GM18502 (cell line): ENCODE measurements at regions not wholly inside any gene's neighbourhood (a gene's known extent, or its start where the extent isn't known, plus 50 kb on each side); places are given as distances from the start of the nearest gene placed in this dataset.
"Not testable (repeated sequence)": the region's sequence is repeated elsewhere in the genome, so short reads cannot be mapped to it uniquely, and the experiment has no call there.

ENCODE experiments used
- ATAC-seq: cut with Tn5 transposase; IDR thresholded peaks from one replicate; pipeline ENCODE4 v1.9.1; 2021; ENCODE audit warnings: mild to moderate bottlenecking; ENCODE audit not compliant: unreplicated experiment, poor library complexity

- ATAC-seq: peak; percentile 96
These were observed 218.8 kb upstream of the ADAMTSL1 start for GRCh38 chr9:18255158-18255629.

- no peak for ATAC-seq
These were observed 218.2 kb upstream of the ADAMTSL1 start for GRCh38 chr9:18255747-18256146.

- ATAC-seq: no peak
These were observed 217.4 kb upstream of the ADAMTSL1 start for GRCh38 chr9:18256568-18256967.

GRCh38 chr9:18260521-18260920, 213.4 kb upstream of the ADAMTSL1 start:
- no peak for ATAC-seq

- no peak for ATAC-seq
These were observed 212.8 kb upstream of the ADAMTSL1 start for GRCh38 chr9:18261181-18261580.

GRCh38 chr9:18263377-18263776, 210.6 kb upstream of the ADAMTSL1 start:
- no peak for ATAC-seq

GRCh38 chr9:18268381-18268780, 205.6 kb upstream of the ADAMTSL1 start:
- ATAC-seq: no peak

GRCh38 chr9:18269561-18269960, 204.4 kb upstream of the ADAMTSL1 start:
- ATAC-seq: no peak

- no peak for ATAC-seq
These were observed 199.3 kb upstream of the ADAMTSL1 start for GRCh38 chr9:18274693-18275092.

GRCh38 chr9:18275313-18275990, 198.5 kb upstream of the ADAMTSL1 start:
- no peak for ATAC-seq

DNA sequence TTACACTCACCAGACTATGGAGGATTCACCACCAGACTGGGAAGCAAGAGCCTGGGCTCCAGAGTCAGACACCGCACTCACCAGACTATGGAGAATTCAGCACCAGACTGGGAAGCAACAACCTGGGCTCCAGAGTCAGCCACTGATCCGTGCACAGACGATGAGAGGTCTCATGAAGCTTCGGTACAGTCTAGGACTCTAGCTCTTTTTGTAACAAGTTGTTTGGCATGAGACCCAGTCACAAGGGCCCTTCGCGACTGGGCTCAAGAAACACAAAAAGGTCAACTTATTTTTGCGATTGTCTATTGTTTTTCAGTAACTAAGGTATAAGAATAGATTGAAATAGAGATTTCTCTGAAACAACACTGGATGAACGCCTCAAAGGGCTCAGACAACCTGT, 192.7 kb upstream of the ADAMTSL1 start:
- no peak for ATAC-seq

- no peak for ATAC-seq
These were observed 179.7 kb upstream of the ADAMTSL1 start for GRCh38 chr9:18294229-18294628.

GRCh38 chr9:18296702-18297055, 177.3 kb upstream of the ADAMTSL1 start:
- no peak for ATAC-seq

DNA sequence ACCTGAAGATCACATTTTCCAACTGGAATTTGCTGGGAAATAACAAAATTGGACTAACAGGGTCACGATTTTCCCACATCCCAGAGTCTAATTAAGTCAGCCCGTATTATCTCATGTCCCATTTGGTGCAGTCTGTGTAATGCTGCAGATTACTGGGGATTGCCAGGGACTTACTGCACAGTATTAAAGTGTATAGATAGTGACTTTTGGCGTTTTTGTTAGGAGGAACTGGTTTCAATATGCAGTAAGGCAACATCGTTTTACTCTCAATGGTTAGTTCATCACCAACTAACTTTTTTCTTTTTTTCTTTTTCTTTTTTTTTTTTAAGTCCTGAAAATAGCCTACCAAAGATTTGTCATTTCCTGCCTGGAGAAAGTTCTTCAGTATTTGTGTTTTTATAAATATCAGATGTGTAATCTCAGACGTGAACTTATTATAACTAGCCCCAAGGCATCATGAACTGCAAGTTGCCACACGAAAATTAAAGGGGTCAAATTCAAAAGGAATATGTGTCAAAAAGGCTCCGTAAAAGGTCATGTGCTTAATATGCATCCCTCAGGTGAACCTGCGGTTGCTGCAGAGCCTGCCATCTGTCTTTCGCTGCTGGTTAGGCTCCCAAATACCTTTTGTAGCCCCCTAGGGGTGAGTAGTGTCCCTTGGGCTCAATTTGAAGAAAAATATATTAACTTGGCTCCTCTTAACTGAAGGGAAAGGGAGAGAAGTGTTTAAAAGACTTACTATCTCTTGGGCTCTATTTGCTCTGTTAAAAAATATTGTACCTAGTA, 176.7 kb upstream of the ADAMTSL1 start:
- no peak for ATAC-seq

- no peak for ATAC-seq
These were observed 174.5 kb upstream of the ADAMTSL1 start for GRCh38 chr9:18299449-18299848.

GRCh38 chr9:18305167-18305806, 168.7 kb upstream of the ADAMTSL1 start:
- ATAC-seq: not testable (repeated sequence)

GRCh38 chr9:18314316-18314715, 159.6 kb upstream of the ADAMTSL1 start:
- no peak for ATAC-seq

DNA sequence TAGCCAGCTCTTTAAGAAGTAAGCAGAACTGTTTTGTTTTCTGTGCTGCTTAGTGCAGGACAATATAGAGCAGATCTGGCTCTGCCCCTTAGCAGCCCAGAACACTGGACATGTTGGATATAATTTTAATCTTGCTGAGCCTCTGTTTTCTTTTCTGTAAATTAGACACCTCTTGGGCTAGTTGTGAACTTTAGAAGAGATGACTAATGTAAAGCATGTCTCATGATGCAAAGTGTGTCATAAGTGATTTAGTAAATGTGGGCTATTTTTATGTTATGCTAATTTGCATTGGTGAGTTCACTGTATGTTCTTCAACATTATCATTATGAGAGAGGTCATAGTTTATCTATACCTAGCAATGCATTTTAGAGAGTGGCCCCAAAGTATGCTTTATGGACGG, 156.1 kb upstream of the ADAMTSL1 start:
- no peak for ATAC-seq

DNA sequence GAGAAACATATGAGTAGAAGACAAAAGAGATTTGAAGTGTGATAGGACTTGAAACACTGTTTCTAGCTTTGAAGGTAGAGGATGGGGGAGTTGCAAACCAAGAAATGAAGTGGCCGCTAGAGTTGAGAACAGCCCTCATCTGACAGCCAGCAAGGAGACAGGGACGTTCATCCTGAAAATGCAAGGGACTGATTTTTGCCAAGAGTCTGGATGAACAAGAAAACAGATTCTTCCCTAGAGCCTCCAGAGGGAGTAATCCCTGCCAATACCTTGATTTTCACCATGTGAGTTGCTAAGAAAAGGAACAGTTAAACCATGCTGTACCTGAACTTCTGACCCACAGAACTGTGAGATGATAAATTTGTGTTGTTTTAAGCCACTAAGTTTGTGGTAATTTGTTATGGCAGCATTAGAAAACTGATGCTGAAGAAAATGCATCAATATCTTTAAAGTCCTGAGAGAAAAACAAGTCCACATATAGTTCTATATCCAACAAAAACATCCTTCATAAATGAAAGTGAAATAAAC, 154.0 kb upstream of the ADAMTSL1 start:
- ATAC-seq: no peak

- ATAC-seq: no peak
These were observed 148.8 kb upstream of the ADAMTSL1 start for GRCh38 chr9:18324928-18325745.

DNA sequence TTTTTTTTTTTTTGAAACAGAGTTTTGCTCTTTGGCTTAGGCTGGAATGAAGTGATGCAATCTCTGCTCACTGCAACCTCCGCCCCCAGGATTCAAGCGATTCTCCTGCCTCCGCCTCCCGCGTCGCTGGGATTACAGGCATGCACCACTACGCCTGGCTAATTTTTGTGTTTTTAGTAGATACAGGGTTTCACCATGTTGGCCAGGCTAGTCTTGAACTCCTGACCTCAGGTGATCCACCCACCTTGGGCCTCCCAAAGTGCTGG, 148.3 kb upstream of the ADAMTSL1 start:
- ATAC-seq: not testable (repeated sequence)
